ENCODE measurements at regions not wholly inside any gene's neighbourhood (a gene's known extent, or its start where the extent isn't known, plus 50 kb on each side); places are given as distances from the start of the nearest gene placed in this dataset.

DNA sequence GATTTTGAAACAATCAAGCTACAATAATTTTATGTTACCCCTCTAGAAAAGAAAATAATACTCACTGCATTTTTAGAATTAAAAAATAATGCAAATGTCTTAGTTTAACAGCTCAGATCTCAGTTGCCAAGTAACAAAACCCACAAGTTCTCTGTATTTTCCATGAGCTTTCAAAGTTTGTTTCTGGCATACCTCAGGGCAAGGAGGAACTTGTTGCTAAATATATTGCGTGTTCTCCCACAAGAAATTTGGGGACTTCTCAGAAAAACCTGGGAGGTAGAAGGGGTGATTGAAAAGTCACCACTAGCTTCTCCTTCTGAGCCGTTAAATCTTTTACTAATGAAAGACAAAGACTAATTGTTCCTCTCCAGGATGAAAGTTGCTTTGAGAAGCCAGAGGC, 236.8 kb upstream of the MARCKS start:
- POLR2A ChIA-PET: no interaction called here
- no peak for DNase-seq (ENCODE audit: extremely low spot score)
- CTCF ChIA-PET: interaction anchor here (1.0 to 2.1 kb wide), 6 partner anchors 12 to 314 kb away, joined by 3 to 11 read pairs (median 6); no protein-coding TSS in a partner anchor
- TF ChIP-seq, protein P1, sequence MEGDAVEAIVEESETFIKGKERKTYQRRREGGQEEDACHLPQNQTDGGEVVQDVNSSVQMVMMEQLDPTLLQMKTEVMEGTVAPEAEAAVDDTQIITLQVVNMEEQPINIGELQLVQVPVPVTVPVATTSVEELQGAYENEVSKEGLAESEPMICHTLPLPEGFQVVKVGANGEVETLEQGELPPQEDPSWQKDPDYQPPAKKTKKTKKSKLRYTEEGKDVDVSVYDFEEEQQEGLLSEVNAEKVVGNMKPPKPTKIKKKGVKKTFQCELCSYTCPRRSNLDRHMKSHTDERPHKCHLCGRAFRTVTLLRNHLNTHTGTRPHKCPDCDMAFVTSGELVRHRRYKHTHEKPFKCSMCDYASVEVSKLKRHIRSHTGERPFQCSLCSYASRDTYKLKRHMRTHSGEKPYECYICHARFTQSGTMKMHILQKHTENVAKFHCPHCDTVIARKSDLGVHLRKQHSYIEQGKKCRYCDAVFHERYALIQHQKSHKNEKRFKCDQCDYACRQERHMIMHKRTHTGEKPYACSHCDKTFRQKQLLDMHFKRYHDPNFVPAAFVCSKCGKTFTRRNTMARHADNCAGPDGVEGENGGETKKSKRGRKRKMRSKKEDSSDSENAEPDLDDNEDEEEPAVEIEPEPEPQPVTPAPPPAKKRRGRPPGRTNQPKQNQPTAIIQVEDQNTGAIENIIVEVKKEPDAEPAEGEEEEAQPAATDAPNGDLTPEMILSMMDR (IDR thresholded peaks at IDR 0.05; ENCODE audit: control extremely low read depth, extremely low read depth, low read depth, missing control alignments): no peak

DNA sequence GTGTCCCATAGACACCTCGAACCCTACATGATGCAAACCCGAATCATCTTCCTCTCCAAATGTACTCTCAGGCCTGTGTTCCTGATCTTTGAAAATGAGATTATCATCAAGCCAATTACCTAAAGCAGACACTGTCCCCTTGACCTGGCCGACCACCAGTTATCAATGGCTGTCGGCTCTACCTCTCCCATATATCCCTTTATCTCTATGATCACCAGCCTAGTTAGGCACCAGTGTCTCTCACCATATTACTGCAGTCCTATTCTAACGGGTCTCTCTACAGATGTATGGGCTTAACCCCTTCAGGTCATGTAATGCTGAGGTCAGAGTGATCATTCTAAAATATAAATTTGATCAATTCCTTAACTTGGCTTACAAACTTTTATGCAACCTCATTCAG, 234.9 kb upstream of the MARCKS start:
- TF ChIP-seq, protein P1 (IDR thresholded peaks at IDR 0.05; ENCODE audit: control extremely low read depth, extremely low read depth, low read depth, missing control alignments): no peak
- ChIA-PET POLR2A (no interaction called here), CTCF (interaction anchor here (1.4 kb wide), 1 partner anchor 25 kb away, joined by 3 read pairs; no protein-coding TSS in a partner anchor)
- no peak for DNase-seq (ENCODE audit: extremely low spot score)

DNA sequence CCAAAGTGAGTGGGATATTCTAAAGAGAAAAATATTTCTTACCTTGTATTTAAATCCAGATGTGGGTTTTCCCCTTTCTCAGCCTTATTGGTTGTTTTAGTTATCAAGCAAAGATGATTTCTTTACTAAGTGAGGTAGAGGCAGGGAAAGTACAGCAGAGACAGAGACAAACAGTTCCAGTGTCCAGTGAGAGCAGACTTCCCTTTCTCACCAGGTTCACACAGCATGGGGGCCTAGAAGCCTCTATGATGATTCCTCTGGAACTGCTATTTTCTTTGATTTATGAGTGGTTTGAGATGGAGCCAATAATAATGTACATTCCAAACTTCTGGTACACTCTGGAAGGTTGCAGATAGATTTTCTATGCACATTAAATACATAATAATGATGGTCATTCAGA, 234.0 kb upstream of the MARCKS start:
- TF ChIP-seq, protein P1 (IDR thresholded peaks at IDR 0.05; ENCODE audit: control extremely low read depth, extremely low read depth, low read depth, missing control alignments): no peak
- ChIA-PET POLR2A (no interaction called here), CTCF (interaction anchor here (0.8 to 1.9 kb wide), 3 partner anchors 9 to 32 kb away, joined by 3 to 7 read pairs (median 3); no protein-coding TSS in a partner anchor)
- DNase-seq (ENCODE audit: extremely low spot score): no peak

DNA sequence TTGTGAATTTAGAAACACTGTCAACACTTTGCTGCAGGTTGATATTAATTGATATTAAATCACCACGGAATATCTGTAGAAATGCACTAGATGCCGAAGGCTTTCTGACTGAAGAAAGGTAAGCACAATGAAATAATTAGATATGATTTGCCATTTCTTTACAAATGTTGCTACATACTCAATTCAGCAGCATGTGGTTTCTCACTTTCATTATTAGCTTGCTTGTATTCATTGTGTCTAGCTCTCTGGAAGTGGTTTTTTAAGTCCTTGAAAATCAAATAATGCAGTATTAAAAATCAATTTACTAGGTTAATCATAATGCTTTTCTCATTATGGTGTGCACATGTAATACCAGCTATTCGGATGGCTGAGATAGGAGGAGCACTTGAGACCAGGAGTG, 231.3 kb upstream of the MARCKS start:
- CTCF ChIA-PET: interaction anchor here (0.7 to 3.7 kb wide), 11 partner anchors 9 to 319 kb away, joined by 3 to 15 read pairs (median 5); no protein-coding TSS in a partner anchor
- no peak for DNase-seq (ENCODE audit: extremely low spot score)
- POLR2A ChIA-PET: interaction anchor here (0.6 to 0.8 kb wide), 3 partner anchors 17 to 280 kb away, joined by 3 read pairs; no protein-coding TSS in a partner anchor
- TF ChIP-seq, protein P1 (IDR thresholded peaks at IDR 0.05; ENCODE audit: control extremely low read depth, extremely low read depth, low read depth, missing control alignments): no peak

DNA sequence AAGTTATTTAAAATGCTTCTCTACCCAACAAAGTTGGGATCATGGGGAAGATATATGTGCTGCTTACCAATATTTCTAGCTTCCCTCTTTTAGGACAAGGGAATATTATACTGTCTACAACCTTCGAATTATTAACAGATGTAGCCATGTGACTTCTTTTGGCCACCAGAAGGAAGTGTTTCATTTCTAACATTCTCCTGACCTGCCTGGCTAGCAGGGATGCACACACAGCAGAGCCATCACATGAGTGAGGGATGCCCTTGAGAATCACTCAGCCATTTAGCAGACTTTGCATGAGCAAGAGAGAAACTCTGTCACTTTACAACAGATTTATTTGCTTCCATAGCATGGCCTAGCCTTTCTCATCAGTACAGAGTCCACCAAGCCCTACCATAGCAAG, 230.7 kb upstream of the MARCKS start:
- ChIA-PET CTCF (interaction anchor here (0.9 to 3.7 kb wide), 10 partner anchors 9 to 320 kb away, joined by 3 to 15 read pairs (median 6); no protein-coding TSS in a partner anchor), POLR2A (interaction anchor here (0.6 to 1.6 kb wide), 3 partner anchors 16 to 233 kb away, joined by 3 to 6 read pairs (median 3); no protein-coding TSS in a partner anchor)
- TF ChIP-seq, protein P1 (IDR thresholded peaks at IDR 0.05; ENCODE audit: control extremely low read depth, extremely low read depth, low read depth, missing control alignments): no peak
- no peak for DNase-seq (ENCODE audit: extremely low spot score)

DNA sequence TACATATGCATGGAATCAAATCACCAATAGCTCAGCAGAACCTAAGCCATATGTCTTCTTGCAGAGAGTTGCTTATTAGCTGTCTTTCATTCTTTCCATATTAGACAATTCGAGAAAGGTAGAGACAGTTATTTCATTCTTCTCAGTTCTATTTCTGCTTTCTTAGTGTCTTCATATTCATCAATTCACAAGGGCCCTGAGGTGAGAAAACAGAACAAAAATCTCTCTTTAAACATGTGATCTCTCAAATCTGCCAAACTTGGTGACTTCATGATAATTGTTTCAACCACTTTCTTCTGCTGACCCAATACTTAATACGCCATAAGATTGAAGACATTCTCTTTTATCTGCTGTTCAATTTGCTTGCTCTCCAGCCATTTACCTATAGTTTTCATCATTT, 229.7 kb upstream of the MARCKS start:
- DNase-seq (ENCODE audit: extremely low spot score): no peak
- CTCF ChIA-PET: interaction anchor here (1.0 to 6.5 kb wide), 9 partner anchors 9 to 321 kb away, joined by 3 to 37 read pairs (median 6); no protein-coding TSS in a partner anchor
- TF ChIP-seq, protein P1 (IDR thresholded peaks at IDR 0.05; ENCODE audit: control extremely low read depth, extremely low read depth, low read depth, missing control alignments): no peak
- POLR2A ChIA-PET: interaction anchor here (0.6 to 1.6 kb wide), 3 partner anchors 15 to 232 kb away, joined by 3 to 6 read pairs (median 4); no protein-coding TSS in a partner anchor

Measured in GM10248 (cell line).